HepG2 (cell line): ENCODE measurements at regions not wholly inside any gene's neighbourhood (a gene's known extent, or its start where the extent isn't known, plus 50 kb on each side); places are given as distances from the start of the nearest gene placed in this dataset.

Experiments used
- AHR ChIP-seq: IDR thresholded peaks from 2 replicates; pipeline ENCODE4 v1.6.1; 2018; ENCODE audit warnings: missing genetic modification reagents, missing compliant biosample characterization
- CREB1 ChIP-seq, 2 experiments: fragments of 450-650 bp in 1 of 2; IDR thresholded peaks; 2 replicates each; pipeline ENCODE4 v1.6.1; 2016 to 2017; ENCODE audit warnings: control low read depth in 1 of 2, mild to moderate bottlenecking in 1 of 2, missing compliant biosample characterization in 1 of 2, missing genetic modification characterization in 1 of 2
- ELK4 ChIP-seq: sonication (generic); formaldehyde crosslinking; IDR thresholded peaks from 2 replicates; pipeline ENCODE4 v1.9.0; 2021; ENCODE audit warnings: missing genetic modification reagents, borderline replicate concordance
- NR2F6 ChIP-seq, 2 experiments: IDR thresholded peaks; 2 replicates each; pipeline ENCODE4 v1.6.1; 2016; ENCODE audit warnings: antibody characterized with exemption in 1 of 2, mild to moderate bottlenecking in 1 of 2
- RERE ChIP-seq: IDR thresholded peaks from 2 replicates; pipeline ENCODE4 v1.6.1; 2016; ENCODE audit warnings: low read depth, missing genetic modification reagents, missing compliant biosample characterization
- RFXAP ChIP-seq: sonication (generic); formaldehyde crosslinking; IDR thresholded peaks from 2 replicates; pipeline ENCODE4 v1.4.0; 2020; ENCODE audit warnings: missing genetic modification reagents, borderline replicate concordance
- SALL1 ChIP-seq: sonication (generic); formaldehyde crosslinking; IDR thresholded peaks from 2 replicates; pipeline ENCODE4 v1.8.0; 2022; ENCODE audit warnings: mild to moderate bottlenecking, missing genetic modification reagents
- SETDB1 ChIP-seq: sonication (generic); formaldehyde crosslinking; IDR thresholded peaks from 2 replicates; pipeline ENCODE4 v1.5.1; 2020; ENCODE audit warnings: missing genetic modification reagents, mild to moderate bottlenecking, borderline replicate concordance
- SMC3 ChIP-seq: IDR thresholded peaks from 2 replicates; pipeline ENCODE4 v1.6.1; 2011; ENCODE audit warnings: low read length, improper control_type of control experiment
- STAG1 ChIP-seq: sonication (generic); formaldehyde crosslinking; IDR thresholded peaks from 2 replicates; pipeline ENCODE4 v1.4.0; 2020; ENCODE audit warnings: missing genetic modification reagents
- TFAP4 ChIP-seq: sonication (generic); IDR thresholded peaks from 2 replicates; pipeline ENCODE4 v1.6.1; 2016; ENCODE audit warnings: low read depth, borderline replicate concordance
- YY1 ChIP-seq: IDR thresholded peaks from 2 replicates; pipeline ENCODE4 v1.6.1; 2011; ENCODE audit warnings: low read length, low read depth, moderate library complexity, mild to moderate bottlenecking; ENCODE audit not compliant: insufficient read depth, insufficient replicate concordance
- ZNF335 ChIP-seq: sonication (generic); formaldehyde crosslinking; IDR thresholded peaks from 2 replicates; pipeline ENCODE4 v1.4.0; 2020; ENCODE audit warnings: missing genetic modification reagents
- ZNF713 ChIP-seq: sonication (generic); formaldehyde crosslinking; IDR thresholded peaks from 2 replicates; pipeline ENCODE4 v1.4.0; 2020; ENCODE audit warnings: mild to moderate bottlenecking, missing genetic modification reagents
- ZNF773 ChIP-seq: sonication (generic); formaldehyde crosslinking; IDR thresholded peaks from 2 replicates; pipeline ENCODE4 v1.4.0; 2020; ENCODE audit warnings: missing genetic modification reagents, borderline replicate concordance
- ZSCAN31 ChIP-seq: sonication (generic); formaldehyde crosslinking; IDR thresholded peaks from 2 replicates; pipeline ENCODE4 v1.5.0; 2020; ENCODE audit warnings: low read depth, mild to moderate bottlenecking, missing genetic modification reagents
- TF ChIP-seq, protein P1 (sequence below): sonication (generic); formaldehyde crosslinking; IDR thresholded peaks from 2 replicates; pipeline ENCODE4 v1.4.0; 2020; ENCODE audit warnings: missing genetic modification reagents, borderline replicate concordance
- TF ChIP-seq, protein P2 (sequence below): sonication (generic); formaldehyde crosslinking; IDR thresholded peaks from 2 replicates; pipeline ENCODE4 v1.4.0; 2020; ENCODE audit warnings: mild to moderate bottlenecking, missing genetic modification reagents

DNA sequence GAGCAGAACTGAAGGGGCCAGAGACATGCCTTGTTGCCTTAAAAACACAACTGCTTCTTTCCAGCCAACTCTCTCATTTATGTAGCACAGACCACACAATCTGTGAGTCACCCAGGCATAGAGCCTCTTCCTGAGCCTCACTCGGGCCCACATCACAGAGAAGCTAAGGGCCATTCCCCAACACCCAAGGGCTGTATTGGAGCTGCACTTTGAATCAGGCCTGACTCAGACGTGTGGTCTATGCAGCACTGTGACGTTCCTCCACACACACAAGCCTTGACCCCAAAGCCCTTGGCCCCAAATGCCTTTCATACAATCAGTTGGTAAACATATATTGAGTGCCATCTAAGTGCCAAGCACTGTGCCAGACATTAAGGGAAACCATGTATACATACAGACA lies 308.9 kb upstream of the DYNLRB2 start (continued):
- TF ChIP-seq SALL1 (CRISPR knock-in tag), result peak; percentile 43; the same call in 1 of the 2 replicates
- no peak for TF ChIP-seq ZNF335 (CRISPR knock-in tag)
- TF ChIP-seq YY1, result no peak
- no peak for TF ChIP-seq SETDB1 (CRISPR knock-in tag)
- TF ChIP-seq RERE (CRISPR knock-in tag), result no peak
- TF ChIP-seq NR2F6 (IDR thresholded peaks at IDR 0.05), result no peak
- peak; percentile 63 for TF ChIP-seq NR2F6 (CRISPR knock-in tag; IDR thresholded peaks at IDR 0.05)
- TF ChIP-seq, protein P1, sequence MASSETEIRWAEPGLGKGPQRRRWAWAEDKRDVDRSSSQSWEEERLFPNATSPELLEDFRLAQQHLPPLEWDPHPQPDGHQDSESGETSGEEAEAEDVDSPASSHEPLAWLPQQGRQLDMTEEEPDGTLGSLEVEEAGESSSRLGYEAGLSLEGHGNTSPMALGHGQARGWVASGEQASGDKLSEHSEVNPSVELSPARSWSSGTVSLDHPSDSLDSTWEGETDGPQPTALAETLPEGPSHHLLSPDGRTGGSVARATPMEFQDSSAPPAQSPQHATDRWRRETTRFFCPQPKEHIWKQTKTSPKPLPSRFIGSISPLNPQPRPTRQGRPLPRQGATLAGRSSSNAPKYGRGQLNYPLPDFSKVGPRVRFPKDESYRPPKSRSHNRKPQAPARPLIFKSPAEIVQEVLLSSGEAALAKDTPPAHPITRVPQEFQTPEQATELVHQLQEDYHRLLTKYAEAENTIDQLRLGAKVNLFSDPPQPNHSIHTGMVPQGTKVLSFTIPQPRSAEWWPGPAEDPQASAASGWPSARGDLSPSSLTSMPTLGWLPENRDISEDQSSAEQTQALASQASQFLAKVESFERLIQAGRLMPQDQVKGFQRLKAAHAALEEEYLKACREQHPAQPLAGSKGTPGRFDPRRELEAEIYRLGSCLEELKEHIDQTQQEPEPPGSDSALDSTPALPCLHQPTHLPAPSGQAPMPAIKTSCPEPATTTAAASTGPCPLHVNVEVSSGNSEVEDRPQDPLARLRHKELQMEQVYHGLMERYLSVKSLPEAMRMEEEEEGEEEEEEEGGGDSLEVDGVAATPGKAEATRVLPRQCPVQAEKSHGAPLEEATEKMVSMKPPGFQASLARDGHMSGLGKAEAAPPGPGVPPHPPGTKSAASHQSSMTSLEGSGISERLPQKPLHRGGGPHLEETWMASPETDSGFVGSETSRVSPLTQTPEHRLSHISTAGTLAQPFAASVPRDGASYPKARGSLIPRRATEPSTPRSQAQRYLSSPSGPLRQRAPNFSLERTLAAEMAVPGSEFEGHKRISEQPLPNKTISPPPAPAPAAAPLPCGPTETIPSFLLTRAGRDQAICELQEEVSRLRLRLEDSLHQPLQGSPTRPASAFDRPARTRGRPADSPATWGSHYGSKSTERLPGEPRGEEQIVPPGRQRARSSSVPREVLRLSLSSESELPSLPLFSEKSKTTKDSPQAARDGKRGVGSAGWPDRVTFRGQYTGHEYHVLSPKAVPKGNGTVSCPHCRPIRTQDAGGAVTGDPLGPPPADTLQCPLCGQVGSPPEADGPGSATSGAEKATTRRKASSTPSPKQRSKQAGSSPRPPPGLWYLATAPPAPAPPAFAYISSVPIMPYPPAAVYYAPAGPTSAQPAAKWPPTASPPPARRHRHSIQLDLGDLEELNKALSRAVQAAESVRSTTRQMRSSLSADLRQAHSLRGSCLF (CRISPR knock-in tag), result no peak
- TF ChIP-seq RFXAP (CRISPR knock-in tag), result no peak
- TF ChIP-seq ELK4 (CRISPR knock-in tag), result no peak
- peak; percentile 52 for TF ChIP-seq CREB1 (IDR thresholded peaks at IDR 0.05)
- no peak for TF ChIP-seq CREB1 (CRISPR knock-in tag; IDR thresholded peaks at IDR 0.05)
- TF ChIP-seq SMC3, result no peak
- TF ChIP-seq TFAP4, result no peak
- TF ChIP-seq, protein P2, sequence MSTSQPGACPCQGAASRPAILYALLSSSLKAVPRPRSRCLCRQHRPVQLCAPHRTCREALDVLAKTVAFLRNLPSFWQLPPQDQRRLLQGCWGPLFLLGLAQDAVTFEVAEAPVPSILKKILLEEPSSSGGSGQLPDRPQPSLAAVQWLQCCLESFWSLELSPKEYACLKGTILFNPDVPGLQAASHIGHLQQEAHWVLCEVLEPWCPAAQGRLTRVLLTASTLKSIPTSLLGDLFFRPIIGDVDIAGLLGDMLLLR (CRISPR knock-in tag), result no peak
- no peak for TF ChIP-seq ZNF773
- TF ChIP-seq AHR (CRISPR knock-in tag), result no peak
- TF ChIP-seq ZSCAN31, result no peak
- TF ChIP-seq ZNF713 (CRISPR knock-in tag), result no peak
- TF ChIP-seq STAG1, result no peak
